Panc1 (cell line): ENCODE measurements at regions not wholly inside any gene's neighbourhood (a gene's known extent, or its start where the extent isn't known, plus 50 kb on each side); places are given as distances from the start of the nearest gene placed in this dataset.

Experiments
- POLR2AphosphoS5 ChIP-seq: IDR thresholded peaks from 2 replicates; pipeline ENCODE4 v1.6.1; 2012; ENCODE audit warnings: mild to moderate bottlenecking, low read depth, low read length, moderate library complexity
- TCF7L2 ChIP-seq: IDR thresholded peaks from 2 replicates; pipeline ENCODE4 v1.6.1; 2011; ENCODE audit warnings: mild to moderate bottlenecking, low read depth, low read length, inconsistent platforms
- TF ChIP-seq, protein P1 (sequence below): fragments of 450-650 bp; IDR thresholded peaks from 2 replicates; pipeline ENCODE4 v1.5.1; 2017; ENCODE audit warnings: mild to moderate bottlenecking

DNA sequence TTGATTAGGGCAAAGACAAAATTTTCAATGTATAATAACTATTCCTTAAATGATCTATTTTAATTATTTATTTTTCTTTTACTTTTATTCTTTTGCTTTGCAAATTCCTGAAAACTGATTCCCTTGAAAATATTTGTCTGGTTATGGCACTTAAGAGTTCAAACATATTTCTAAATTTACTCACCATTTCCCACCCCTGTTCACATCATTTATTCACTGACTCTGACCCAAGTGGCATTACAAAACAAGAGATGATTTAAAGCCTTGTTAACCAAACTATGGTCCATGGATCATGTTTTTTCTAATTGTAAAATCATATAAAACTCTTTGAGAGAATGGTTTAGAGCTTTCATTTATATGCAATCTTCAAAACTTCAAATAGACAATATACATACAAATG, 1256.1 kb upstream of the LRRN3 start:
- TF ChIP-seq POLR2AphosphoS5: no peak
- TF ChIP-seq, protein P1, sequence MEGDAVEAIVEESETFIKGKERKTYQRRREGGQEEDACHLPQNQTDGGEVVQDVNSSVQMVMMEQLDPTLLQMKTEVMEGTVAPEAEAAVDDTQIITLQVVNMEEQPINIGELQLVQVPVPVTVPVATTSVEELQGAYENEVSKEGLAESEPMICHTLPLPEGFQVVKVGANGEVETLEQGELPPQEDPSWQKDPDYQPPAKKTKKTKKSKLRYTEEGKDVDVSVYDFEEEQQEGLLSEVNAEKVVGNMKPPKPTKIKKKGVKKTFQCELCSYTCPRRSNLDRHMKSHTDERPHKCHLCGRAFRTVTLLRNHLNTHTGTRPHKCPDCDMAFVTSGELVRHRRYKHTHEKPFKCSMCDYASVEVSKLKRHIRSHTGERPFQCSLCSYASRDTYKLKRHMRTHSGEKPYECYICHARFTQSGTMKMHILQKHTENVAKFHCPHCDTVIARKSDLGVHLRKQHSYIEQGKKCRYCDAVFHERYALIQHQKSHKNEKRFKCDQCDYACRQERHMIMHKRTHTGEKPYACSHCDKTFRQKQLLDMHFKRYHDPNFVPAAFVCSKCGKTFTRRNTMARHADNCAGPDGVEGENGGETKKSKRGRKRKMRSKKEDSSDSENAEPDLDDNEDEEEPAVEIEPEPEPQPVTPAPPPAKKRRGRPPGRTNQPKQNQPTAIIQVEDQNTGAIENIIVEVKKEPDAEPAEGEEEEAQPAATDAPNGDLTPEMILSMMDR: no peak
- TF ChIP-seq TCF7L2: no peak
